DOHH2 (cell line): ENCODE measurements at regions not wholly inside any gene's neighbourhood (a gene's known extent, or its start where the extent isn't known, plus 50 kb on each side); places are given as distances from the start of the nearest gene placed in this dataset.
"Not testable (repeated sequence)": the region's sequence is repeated elsewhere in the genome, so short reads cannot be mapped to it uniquely, and the experiment has no call there.

Experiments used
- H3F3A ChIP-seq: fragments of 200-600 bp; sonication (generic), shearing (Covaris generic); 2 replicates; pipeline ENCODE4 v1.6.0; 2016; ENCODE audit warnings: antibody characterized with exemption, mild to moderate bottlenecking; ENCODE audit not compliant: control insufficient read depth, insufficient read depth
- H3K27ac ChIP-seq: fragments of 200-600 bp; sonication (generic); 2 replicates; pipeline ENCODE4 v1.5.1; 2014; ENCODE audit warnings: low read depth, mild to moderate bottlenecking, low read length, moderate library complexity
- H3K27me3 ChIP-seq: fragments of 200-600 bp; sonication (generic); 2 replicates; pipeline ENCODE4 v1.6.1; 2014; ENCODE audit warnings: mild to moderate bottlenecking, low read length, mixed read lengths; ENCODE audit not compliant: control insufficient read depth
- H3K36me3 ChIP-seq: fragments of 200-600 bp; sonication (generic); 2 replicates; pipeline ENCODE4 v1.6.1; 2014; ENCODE audit warnings: mild to moderate bottlenecking, low read length, moderate library complexity, mixed read lengths; ENCODE audit not compliant: control insufficient read depth
- H3K4me1 ChIP-seq: fragments of 200-600 bp; sonication (generic); 2 replicates; pipeline ENCODE4 v1.6.1; 2014; ENCODE audit warnings: mild to moderate bottlenecking, low read length, mixed read lengths; ENCODE audit not compliant: control insufficient read depth
- H3K4me2 ChIP-seq: fragments of 200-600 bp; sonication (generic); 2 replicates; pipeline ENCODE4 v1.6.0; 2014; ENCODE audit warnings: mild to moderate bottlenecking, low read length, moderate library complexity
- H3K4me3 ChIP-seq: fragments of 200-600 bp; sonication (generic); 2 replicates; pipeline ENCODE4 v1.5.1; 2014; ENCODE audit warnings: mild to moderate bottlenecking, low read length, mixed read lengths
- H3K79me2 ChIP-seq: fragments of 200-600 bp; sonication (generic); 2 replicates; pipeline ENCODE4 v1.6.1; 2014; ENCODE audit warnings: mild to moderate bottlenecking, low read length, mixed read lengths; ENCODE audit not compliant: control insufficient read depth
- H3K9me2 ChIP-seq: fragments of 200-600 bp; sonication (generic); replicated peaks from 2 replicates; pipeline ENCODE4 v1.6.1; 2014; ENCODE audit warnings: mild to moderate bottlenecking, low read length, mixed read lengths; ENCODE audit not compliant: control insufficient read depth
- H3K9me3 ChIP-seq: fragments of 200-600 bp; sonication (generic); 2 replicates; pipeline ENCODE4 v1.6.1; 2014; ENCODE audit warnings: antibody characterized with exemption, low read length, mixed read lengths; ENCODE audit not compliant: control insufficient read depth, insufficient read depth
- H4K20me1 ChIP-seq: fragments of 200-600 bp; sonication (generic); 2 replicates; pipeline ENCODE4 v1.6.0; 2014; ENCODE audit warnings: low read depth, mild to moderate bottlenecking, antibody characterized with exemption, low read length, moderate library complexity; ENCODE audit not compliant: control insufficient read depth, insufficient read depth
- CTCF ChIP-seq: fragments of 200-600 bp; sonication (generic); IDR thresholded peaks from one replicate; pipeline ENCODE4 v1.5.1; 2014; ENCODE audit warnings: antibody characterized with exemption, mild to moderate bottlenecking, low read depth, low read length; ENCODE audit not compliant: poor library complexity, severe bottlenecking
- EZH2phosphoT487 ChIP-seq: fragments of 200-600 bp; sonication (generic); IDR thresholded peaks from 2 replicates; pipeline ENCODE4 v1.6.1; 2017; ENCODE audit warnings: borderline replicate concordance, mild to moderate bottlenecking, antibody characterized with exemption, low read length, moderate library complexity, mixed read lengths

- Histone ChIP-seq H3K36me3 (no peaks in the 10 kb centered on the region), H3K9me3 (no peaks in the 10 kb centered on the region), H3K4me1 (no peaks in the 10 kb centered on the region), H3F3A (no peaks in the 10 kb centered on the region), H3K79me2 (no peaks in the 10 kb centered on the region), H3K27ac (no peak overlapping the region), H4K20me1 (no peaks in the 10 kb centered on the region), H3K27me3 (no peaks in the 10 kb centered on the region), H3K4me3 (no peak overlapping the region), H3K9me2 (no peaks in the 10 kb centered on the region), H3K4me2 (no peak overlapping the region)
- TF ChIP-seq EZH2phosphoT487 (no peak), CTCF (no peak)
These were observed 98.5 kb upstream of the KDM7A start for GRCh38 chr7:140275069-140275965.

GRCh38 chr7:140273417-140273816, 96.6 kb upstream of the KDM7A start:
- Histone ChIP-seq H3K79me2 (no peaks in the 10 kb centered on the region), H4K20me1 (no peaks in the 10 kb centered on the region), H3K9me3 (no peaks in the 10 kb centered on the region), H3K4me1 (no peaks in the 10 kb centered on the region), H3K4me2 (no peak overlapping the region), H3K27me3 (no peaks in the 10 kb centered on the region), H3K9me2 (no peaks in the 10 kb centered on the region), H3K27ac (no peak overlapping the region), H3K36me3 (no peaks in the 10 kb centered on the region), H3K4me3 (no peak overlapping the region), H3F3A (no peaks in the 10 kb centered on the region)
- TF ChIP-seq EZH2phosphoT487 (no peak), CTCF (no peak)

DNA sequence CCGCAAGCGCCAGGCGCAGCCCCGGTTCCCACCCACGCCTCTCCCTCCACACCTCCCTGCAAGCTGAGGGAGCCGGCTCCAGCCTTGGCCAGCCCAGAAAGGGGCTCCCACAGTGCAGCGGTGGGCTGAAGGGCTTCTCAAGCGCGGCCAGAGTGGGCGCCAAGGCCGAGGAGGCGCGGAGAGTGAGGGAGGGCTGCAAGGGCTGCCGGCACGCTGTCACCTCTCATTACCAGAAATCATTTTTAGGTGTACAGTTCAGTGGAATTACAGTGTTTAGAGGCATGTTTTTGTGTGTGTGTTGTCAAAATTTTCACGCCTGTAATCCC, 94.8 kb upstream of the KDM7A start:
- H3K9me3 ChIP-seq, H3K79me2 ChIP-seq: not testable (repeated sequence)

GRCh38 chr7:140269004-140269638, 92.3 kb upstream of the KDM7A start:
- Histone ChIP-seq H3K27me3 (no peaks in the 10 kb centered on the region), H3K36me3 (no peaks in the 10 kb centered on the region), H3F3A (no peaks in the 10 kb centered on the region), H3K9me3 (no peaks in the 10 kb centered on the region), H3K4me1 (no peaks in the 10 kb centered on the region), H3K4me3 (no peak overlapping the region), H3K9me2 (no peaks in the 10 kb centered on the region), H3K4me2 (no peak overlapping the region), H3K79me2 (no peaks in the 10 kb centered on the region), H4K20me1 (no peaks in the 10 kb centered on the region), H3K27ac (no peak overlapping the region)
- no peak for TF ChIP-seq CTCF
- no peak for TF ChIP-seq EZH2phosphoT487

More for the DNA sequence above, 94.8 kb upstream of the KDM7A start:
- not testable (repeated sequence) for H3K9me2 ChIP-seq, H3F3A ChIP-seq, H4K20me1 ChIP-seq, H3K27me3 ChIP-seq, H3K36me3 ChIP-seq, H3K4me1 ChIP-seq, H3K4me2 ChIP-seq, H3K27ac ChIP-seq, H3K4me3 ChIP-seq
